Esophagus squamous epithelium (tissue), 4 donors: ENCODE measurements at regions not wholly inside any gene's neighbourhood (a gene's known extent, or its start where the extent isn't known, plus 50 kb on each side); places are given as distances from the start of the nearest gene placed in this dataset.

Experiments used
- POLR2A ChIP-seq, 4 donors: fragments of 450-650 bp; IDR thresholded peaks; one replicate each; pipeline ENCODE4 v1.6.1; 2017; ENCODE audit warnings: antibody characterized with exemption in 4 of 4, mild to moderate bottlenecking in 4 of 4, moderate library complexity in 3 of 4
- TF ChIP-seq, protein P1 (sequence below), 6 experiments: fragments of 450-650 bp in 4 of 6; fragments of 200-600 bp in 2 of 6; sonication (generic) in 2 of 6; IDR thresholded peaks; one replicate each; pipeline ENCODE4 v1.5.1; 2016 to 2019; ENCODE audit warnings: antibody characterized with exemption in 6 of 6, mild to moderate bottlenecking in 4 of 6, moderate library complexity in 4 of 6

DNA sequence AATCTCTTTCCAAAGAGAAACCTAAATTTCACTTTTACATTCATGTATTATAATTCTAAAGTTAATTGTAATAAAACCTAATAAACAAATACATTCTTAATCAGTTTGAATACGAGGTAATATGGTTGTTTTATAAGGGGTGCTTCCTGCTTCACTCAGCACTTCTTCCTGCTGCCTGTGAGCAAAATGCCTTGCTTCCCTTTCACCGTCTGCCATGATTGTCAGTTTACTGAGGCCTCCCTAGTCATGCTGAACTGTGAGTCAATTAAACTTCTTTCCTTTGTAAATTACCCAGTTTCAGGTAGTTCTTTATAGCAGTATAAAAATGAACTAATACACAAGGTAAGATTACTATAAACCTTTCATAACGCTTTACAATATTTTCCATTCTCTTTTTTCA is 491.1 kb upstream of the LRRC7 start:
- TF ChIP-seq POLR2A (IDR thresholded peaks at IDR 0.05): no peak
- TF ChIP-seq, protein P1, sequence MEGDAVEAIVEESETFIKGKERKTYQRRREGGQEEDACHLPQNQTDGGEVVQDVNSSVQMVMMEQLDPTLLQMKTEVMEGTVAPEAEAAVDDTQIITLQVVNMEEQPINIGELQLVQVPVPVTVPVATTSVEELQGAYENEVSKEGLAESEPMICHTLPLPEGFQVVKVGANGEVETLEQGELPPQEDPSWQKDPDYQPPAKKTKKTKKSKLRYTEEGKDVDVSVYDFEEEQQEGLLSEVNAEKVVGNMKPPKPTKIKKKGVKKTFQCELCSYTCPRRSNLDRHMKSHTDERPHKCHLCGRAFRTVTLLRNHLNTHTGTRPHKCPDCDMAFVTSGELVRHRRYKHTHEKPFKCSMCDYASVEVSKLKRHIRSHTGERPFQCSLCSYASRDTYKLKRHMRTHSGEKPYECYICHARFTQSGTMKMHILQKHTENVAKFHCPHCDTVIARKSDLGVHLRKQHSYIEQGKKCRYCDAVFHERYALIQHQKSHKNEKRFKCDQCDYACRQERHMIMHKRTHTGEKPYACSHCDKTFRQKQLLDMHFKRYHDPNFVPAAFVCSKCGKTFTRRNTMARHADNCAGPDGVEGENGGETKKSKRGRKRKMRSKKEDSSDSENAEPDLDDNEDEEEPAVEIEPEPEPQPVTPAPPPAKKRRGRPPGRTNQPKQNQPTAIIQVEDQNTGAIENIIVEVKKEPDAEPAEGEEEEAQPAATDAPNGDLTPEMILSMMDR (IDR thresholded peaks at IDR 0.05): no peak
